K562 (cell line): ENCODE measurements at regions not wholly inside any gene's neighbourhood (a gene's known extent, or its start where the extent isn't known, plus 50 kb on each side); places are given as distances from the start of the nearest gene placed in this dataset.

Source experiments
- CHAMP1 ChIP-seq: fragments of 450-650 bp; IDR thresholded peaks from 2 replicates; pipeline ENCODE4 v1.6.1; 2016; ENCODE audit warnings: mild to moderate bottlenecking
- HDGF ChIP-seq: fragments of 450-650 bp; IDR thresholded peaks from 2 replicates; pipeline ENCODE4 v1.6.1; 2016
- NR3C1 ChIP-seq: sonication (generic); formaldehyde crosslinking; IDR thresholded peaks from 2 replicates; pipeline ENCODE4 v1.8.1; 2022; ENCODE audit warnings: missing genetic modification reagents
- PHB2 ChIP-seq: fragments of 450-650 bp; IDR thresholded peaks from 2 replicates; pipeline ENCODE4 v1.6.1; 2017; ENCODE audit warnings: low read depth
- POLR3G ChIP-seq: IDR thresholded peaks from 2 replicates; pipeline ENCODE4 v1.6.1; 2011; ENCODE audit not compliant: insufficient read length, insufficient replicate concordance; ENCODE audit errors: extremely low read depth
- SLC30A9 ChIP-seq: fragments of 250-450 bp; sonication (Bioruptor Pico); IDR thresholded peaks from 2 replicates; pipeline ENCODE4 v1.8.0; 2022; ENCODE audit warnings: mild to moderate bottlenecking, moderate library complexity
- ZBTB40 ChIP-seq, 2 experiments: fragments of 450-650 bp in 1 of 2; sonication (generic) in 1 of 2; formaldehyde crosslinking in 1 of 2; IDR thresholded peaks; 2 replicates each; pipeline versions ENCODE4 v1.7.1 to v1.9.0; 2016 to 2022; ENCODE audit warnings: inconsistent platforms in 1 of 2, mild to moderate bottlenecking in 1 of 2, missing genetic modification reagents in 1 of 2
- ZBTB43 ChIP-seq: sonication (generic); formaldehyde crosslinking; IDR thresholded peaks from 2 replicates; pipeline ENCODE4 v1.8.0; 2023; ENCODE audit warnings: mild to moderate bottlenecking, missing genetic modification reagents

GRCh38 chr5:74415695-74416102 is 224.8 kb downstream of the ENC1 start (continued):
- TF ChIP-seq SLC30A9 (CRISPR knock-in tag) (no peak), HDGF (no peak), PHB2 (no peak), ZBTB40 (IDR thresholded peaks at IDR 0.05) (peak; percentile 15; the same call in 1 of the 2 replicates), ZBTB40 (CRISPR knock-in tag; IDR thresholded peaks at IDR 0.05) (no peak), ZBTB43 (CRISPR knock-in tag) (no peak), POLR3G (no peak), NR3C1 (CRISPR knock-in tag) (no peak), CHAMP1 (no peak)
